SK-N-SH (cell line): ENCODE measurements at regions not wholly inside any gene's neighbourhood (a gene's known extent, or its start where the extent isn't known, plus 50 kb on each side); places are given as distances from the start of the nearest gene placed in this dataset.

Experiments
- CTCF ChIP-seq: fragments of 200-600 bp; sonication (generic); IDR thresholded peaks from 2 replicates; pipeline ENCODE4 v1.6.1; 2017; ENCODE audit warnings: antibody characterized with exemption, mild to moderate bottlenecking, moderate library complexity
- GABPA ChIP-seq: IDR thresholded peaks from 2 replicates; pipeline ENCODE4 v1.4.0; 2012; ENCODE audit warnings: low read depth, mild to moderate bottlenecking
- POLR2AphosphoS5 ChIP-seq: IDR thresholded peaks from 2 replicates; pipeline ENCODE4 v1.6.1; 2012; ENCODE audit warnings: low read depth, low read length
- SIN3A ChIP-seq: IDR thresholded peaks from 2 replicates; pipeline ENCODE4 v1.6.1; 2012; ENCODE audit warnings: low read depth, mild to moderate bottlenecking, low read length, moderate library complexity, borderline replicate concordance
- SMC3 ChIP-seq: IDR thresholded peaks from 2 replicates; pipeline ENCODE4 v1.6.1; 2012; ENCODE audit warnings: low read depth, low read length, improper control_type of control experiment
- TAF1 ChIP-seq: IDR thresholded peaks from 2 replicates; pipeline ENCODE4 v1.6.1; 2012; ENCODE audit warnings: low read depth, mild to moderate bottlenecking, low read length, moderate library complexity, borderline replicate concordance
- USF1 ChIP-seq: IDR thresholded peaks from 2 replicates; pipeline ENCODE4 v1.4.0; 2012; ENCODE audit warnings: low read depth, borderline replicate concordance
- USF2 ChIP-seq: fragments of 150-350 bp; IDR thresholded peaks from 2 replicates; pipeline ENCODE4 v1.6.1; 2017; ENCODE audit warnings: antibody characterized with exemption, low read length, low read depth, borderline replicate concordance
- YY1 ChIP-seq: IDR thresholded peaks from 2 replicates; pipeline ENCODE4 v1.4.0; 2012; ENCODE audit warnings: low read depth, mild to moderate bottlenecking

DNA sequence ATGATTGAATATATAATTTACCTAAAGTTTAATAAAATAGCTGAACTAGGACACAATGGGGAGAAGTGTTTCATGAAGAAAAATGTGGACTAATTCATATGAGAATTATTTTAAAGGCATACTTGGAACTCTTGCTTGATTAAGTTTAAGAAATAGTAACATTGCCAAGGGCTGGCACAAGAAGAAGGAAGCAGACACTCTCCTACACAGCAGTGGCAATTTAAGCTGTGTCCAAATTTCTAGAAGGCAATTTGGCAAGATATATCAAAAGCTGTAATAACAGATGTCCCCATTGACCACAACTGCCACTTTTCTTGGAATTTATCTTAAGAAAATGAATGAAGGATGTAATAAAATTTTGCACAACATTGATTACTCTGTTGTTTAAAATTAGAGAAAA, 209.5 kb upstream of the S100G start:
- TF ChIP-seq YY1 (no peak), CTCF (no peak), POLR2AphosphoS5 (no peak), TAF1 (no peak), USF1 (no peak), GABPA (no peak), SMC3 (no peak), USF2 (no peak), SIN3A (no peak)
